ENCODE measurements at regions not wholly inside any gene's neighbourhood (a gene's known extent, or its start where the extent isn't known, plus 50 kb on each side); places are given as distances from the start of the nearest gene placed in this dataset.

DNA sequence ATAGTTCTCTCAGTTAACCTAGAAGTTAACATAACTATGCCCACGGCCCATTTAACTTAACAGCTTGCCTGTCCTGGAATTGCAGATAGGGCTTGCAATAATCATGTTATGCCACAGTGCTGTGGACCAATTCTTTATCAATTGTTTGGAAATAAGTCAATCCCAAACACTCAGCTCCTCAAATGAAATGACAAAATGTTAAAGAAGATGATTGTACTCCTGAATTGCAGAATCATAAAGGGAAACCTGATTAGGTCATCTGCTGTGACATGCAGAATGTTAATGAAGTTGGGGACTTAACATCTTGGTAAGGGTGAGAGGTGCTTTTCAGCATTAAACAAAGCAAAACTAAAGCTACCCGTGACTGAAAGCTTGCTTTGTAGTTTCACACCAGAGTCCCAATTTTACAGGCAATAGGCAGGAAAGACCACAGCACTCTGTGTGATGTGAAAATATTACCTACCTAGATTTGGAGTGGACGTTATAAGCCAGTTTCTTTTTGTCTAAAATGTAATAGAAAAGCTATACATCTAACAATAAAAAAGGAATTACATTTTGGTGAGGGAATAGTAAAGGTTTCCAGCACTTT lies 364.0 kb downstream of the GPD2 start (continued):
- TF ChIP-seq, protein P1, sequence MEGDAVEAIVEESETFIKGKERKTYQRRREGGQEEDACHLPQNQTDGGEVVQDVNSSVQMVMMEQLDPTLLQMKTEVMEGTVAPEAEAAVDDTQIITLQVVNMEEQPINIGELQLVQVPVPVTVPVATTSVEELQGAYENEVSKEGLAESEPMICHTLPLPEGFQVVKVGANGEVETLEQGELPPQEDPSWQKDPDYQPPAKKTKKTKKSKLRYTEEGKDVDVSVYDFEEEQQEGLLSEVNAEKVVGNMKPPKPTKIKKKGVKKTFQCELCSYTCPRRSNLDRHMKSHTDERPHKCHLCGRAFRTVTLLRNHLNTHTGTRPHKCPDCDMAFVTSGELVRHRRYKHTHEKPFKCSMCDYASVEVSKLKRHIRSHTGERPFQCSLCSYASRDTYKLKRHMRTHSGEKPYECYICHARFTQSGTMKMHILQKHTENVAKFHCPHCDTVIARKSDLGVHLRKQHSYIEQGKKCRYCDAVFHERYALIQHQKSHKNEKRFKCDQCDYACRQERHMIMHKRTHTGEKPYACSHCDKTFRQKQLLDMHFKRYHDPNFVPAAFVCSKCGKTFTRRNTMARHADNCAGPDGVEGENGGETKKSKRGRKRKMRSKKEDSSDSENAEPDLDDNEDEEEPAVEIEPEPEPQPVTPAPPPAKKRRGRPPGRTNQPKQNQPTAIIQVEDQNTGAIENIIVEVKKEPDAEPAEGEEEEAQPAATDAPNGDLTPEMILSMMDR (conservative IDR thresholded peaks at IDR 0.05; ENCODE audit: low read depth in 2 of 2) = no peak
- no peak for TF ChIP-seq EZH2phosphoT487 (IDR thresholded peaks at IDR 0.05; ENCODE audit: unreplicated experiment)

DNA sequence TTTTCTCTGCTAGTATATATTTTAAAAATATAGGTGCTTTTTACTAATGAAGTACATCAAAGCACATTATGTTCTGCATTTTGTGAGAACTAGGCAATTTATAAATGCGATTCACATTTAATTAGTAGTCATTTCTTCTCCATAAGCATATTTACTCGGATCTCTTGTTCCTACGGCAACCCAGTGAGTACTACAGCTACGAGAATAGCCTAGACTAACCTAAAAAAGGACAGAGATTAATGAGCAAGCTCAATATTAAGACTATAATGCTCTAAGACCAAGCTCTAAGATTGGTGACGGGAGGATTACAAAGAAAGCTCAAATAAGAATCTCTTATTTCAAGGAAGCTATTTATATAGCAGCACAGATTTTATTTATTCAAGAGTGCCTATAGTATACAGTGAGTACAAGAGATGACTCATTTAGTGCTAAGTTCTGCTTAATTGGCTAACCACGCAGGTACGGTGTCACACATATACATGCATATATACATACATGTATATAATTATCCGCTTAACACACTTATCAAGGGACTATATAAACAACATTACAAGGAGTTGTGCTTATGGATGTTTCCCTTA lies 364.7 kb downstream of the GPD2 start:
- Histone ChIP-seq H3K36me3 (ENCODE audit: insufficient read depth) (no peaks in the 10 kb centered on the region), H3K9me2 (ENCODE audit: insufficient read depth) (no peaks in the 10 kb centered on the region), H3F3A (replicated peaks; ENCODE audit: low read depth) (no peaks in the 10 kb centered on the region), H3K4me2 (peak overlapping the region; percentile 45), H3K79me2 (replicated peaks; ENCODE audit: insufficient read depth) (no peaks in the 10 kb centered on the region), H4K20me1 (replicated peaks; ENCODE audit: insufficient read depth) (no peaks in the 10 kb centered on the region), H2AFZ (no peak overlapping the region), H3K4me3 (peak overlapping the region; percentile 18; the same call in 1 of the 2 replicates), H3K27ac (ENCODE audit: low read depth) (peak overlapping the region; percentile 48), H3K27me3 (ENCODE audit: insufficient read depth) (no peaks in the 10 kb centered on the region), H3K4me1 (ENCODE audit: insufficient read depth) (peaks cover 38% of the 10 kb centered on the region)
- ATAC-seq (no peak), DNase-seq (ENCODE audit: low spot score) (peak; percentile 15)
- H3K4me3 Mint-ChIP-seq = no peak overlapping the region
- H3K27me3 Mint-ChIP-seq (ENCODE audit: insufficient read depth, low read depth, poor library complexity) = peaks cover 9% of the 10 kb centered on the region
- no peaks in the 10 kb centered on the region for H3K36me3 Mint-ChIP-seq (ENCODE audit: low read depth)
- peaks cover 1% of the 10 kb centered on the region; the same call in 1 of the 3 replicates for H3K9me3 Mint-ChIP-seq
- peak overlapping the region; percentile 90 for H3K27ac Mint-ChIP-seq
- H3K4me1 Mint-ChIP-seq = peaks cover 45% of the 10 kb centered on the region
- TF ChIP-seq EZH2 (IDR thresholded peaks at IDR 0.05; ENCODE audit: low read depth, unreplicated experiment) = no peak
- TF ChIP-seq EZH2phosphoT487 (IDR thresholded peaks at IDR 0.05; ENCODE audit: unreplicated experiment) = no peak
- TF ChIP-seq ZNF114 (CRISPR knock-in tag; IDR thresholded peaks at IDR 0.05) = no peak
- no peak for TF ChIP-seq NANOG (IDR thresholded peaks at IDR 0.05; ENCODE audit: borderline replicate concordance)
- no peak for TF ChIP-seq STAT1 (IDR thresholded peaks at IDR 0.05; ENCODE audit: unreplicated experiment)
- TF ChIP-seq JUNB (IDR thresholded peaks at IDR 0.05; ENCODE audit: unreplicated experiment) = no peak
- TF ChIP-seq, protein P1 (conservative IDR thresholded peaks at IDR 0.05; ENCODE audit: low read depth in 2 of 2) = no peak
- TF ChIP-seq ZNF331 (CRISPR knock-in tag; IDR thresholded peaks at IDR 0.05; ENCODE audit: low read depth) = no peak
- no peak for TF ChIP-seq CREB1 (CRISPR knock-in tag; IDR thresholded peaks at IDR 0.05; ENCODE audit: low read depth)
- TF ChIP-seq, protein P2, sequence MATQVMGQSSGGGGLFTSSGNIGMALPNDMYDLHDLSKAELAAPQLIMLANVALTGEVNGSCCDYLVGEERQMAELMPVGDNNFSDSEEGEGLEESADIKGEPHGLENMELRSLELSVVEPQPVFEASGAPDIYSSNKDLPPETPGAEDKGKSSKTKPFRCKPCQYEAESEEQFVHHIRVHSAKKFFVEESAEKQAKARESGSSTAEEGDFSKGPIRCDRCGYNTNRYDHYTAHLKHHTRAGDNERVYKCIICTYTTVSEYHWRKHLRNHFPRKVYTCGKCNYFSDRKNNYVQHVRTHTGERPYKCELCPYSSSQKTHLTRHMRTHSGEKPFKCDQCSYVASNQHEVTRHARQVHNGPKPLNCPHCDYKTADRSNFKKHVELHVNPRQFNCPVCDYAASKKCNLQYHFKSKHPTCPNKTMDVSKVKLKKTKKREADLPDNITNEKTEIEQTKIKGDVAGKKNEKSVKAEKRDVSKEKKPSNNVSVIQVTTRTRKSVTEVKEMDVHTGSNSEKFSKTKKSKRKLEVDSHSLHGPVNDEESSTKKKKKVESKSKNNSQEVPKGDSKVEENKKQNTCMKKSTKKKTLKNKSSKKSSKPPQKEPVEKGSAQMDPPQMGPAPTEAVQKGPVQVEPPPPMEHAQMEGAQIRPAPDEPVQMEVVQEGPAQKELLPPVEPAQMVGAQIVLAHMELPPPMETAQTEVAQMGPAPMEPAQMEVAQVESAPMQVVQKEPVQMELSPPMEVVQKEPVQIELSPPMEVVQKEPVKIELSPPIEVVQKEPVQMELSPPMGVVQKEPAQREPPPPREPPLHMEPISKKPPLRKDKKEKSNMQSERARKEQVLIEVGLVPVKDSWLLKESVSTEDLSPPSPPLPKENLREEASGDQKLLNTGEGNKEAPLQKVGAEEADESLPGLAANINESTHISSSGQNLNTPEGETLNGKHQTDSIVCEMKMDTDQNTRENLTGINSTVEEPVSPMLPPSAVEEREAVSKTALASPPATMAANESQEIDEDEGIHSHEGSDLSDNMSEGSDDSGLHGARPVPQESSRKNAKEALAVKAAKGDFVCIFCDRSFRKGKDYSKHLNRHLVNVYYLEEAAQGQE (IDR thresholded peaks at IDR 0.05; ENCODE audit: unreplicated experiment) = no peak
